ENCODE measurements at regions not wholly inside any gene's neighbourhood (a gene's known extent, or its start where the extent isn't known, plus 50 kb on each side); places are given as distances from the start of the nearest gene placed in this dataset.

- no peaks in the 10 kb centered on the region for H3K27me3 ChIP-seq
- ATAC-seq: no peak
- no peaks in the 10 kb centered on the region for H3K9me3 ChIP-seq
- H3K4me3 ChIP-seq: no peak overlapping the region
- no peaks in the 10 kb centered on the region for H3K4me1 ChIP-seq
- no peak for DNase-seq
- WGBS (ENCODE audit: insufficient coverage, low coverage, low lambda C conversion rate, missing lambda C conversion rate): 95% methylated on average over 3 of the region's 3 CpGs
- no peak for TF ChIP-seq CTCF (IDR thresholded peaks at IDR 0.05)
- TF ChIP-seq POLR2A (IDR thresholded peaks at IDR 0.05): no peak
- intact Hi-C loops (cut with DNase I): no loop called here
- no peak overlapping the region for H3K27ac ChIP-seq
- no peaks in the 10 kb centered on the region for H3K36me3 ChIP-seq
These were observed 167.6 kb upstream of the SESN3 start for GRCh38 chr11:95398437-95399112.

- Histone ChIP-seq H3K36me3 (no peaks in the 10 kb centered on the region), H3K27me3 (no peaks in the 10 kb centered on the region), H3K4me1 (peaks cover 0 to 18% (median 8%) of the 10 kb centered on the region in 4 donors), H3K4me3 (no peak overlapping the region), H3K9me3 (no peaks in the 10 kb centered on the region), H3K27ac (no peak overlapping the region)
- WGBS (ENCODE audit: insufficient coverage, low coverage, low lambda C conversion rate, missing lambda C conversion rate): 100% methylated on average over 1 of the region's 1 CpG
- intact Hi-C loops (cut with DNase I): no loop called here
- ATAC-seq: no peak
- no peak for DNase-seq
- no peak for TF ChIP-seq POLR2A (IDR thresholded peaks at IDR 0.05)
These were observed 161.6 kb upstream of the SESN3 start for GRCh38 chr11:95392644-95393043.

- Histone ChIP-seq H3K36me3 (no peaks in the 10 kb centered on the region), H3K27me3 (no peaks in the 10 kb centered on the region), H3K4me3 (no peak overlapping the region), H3K27ac (peak overlapping the region in 1 of 3 donors; percentile 59), H3K4me1 (peaks cover 0 to 25% (median 10%) of the 10 kb centered on the region in 4 donors), H3K9me3 (no peaks in the 10 kb centered on the region)
- TF ChIP-seq CTCF (IDR thresholded peaks at IDR 0.05): no peak
- no peak for TF ChIP-seq POLR2A (IDR thresholded peaks at IDR 0.05)
- DNase-seq (no peak), ATAC-seq (peak; percentile 70 to 81 (median 74))
- intact Hi-C loops (cut with DNase I): no loop called here
- WGBS (ENCODE audit: insufficient coverage, low coverage, low lambda C conversion rate, missing lambda C conversion rate): 42% methylated on average over 1 of the region's 1 CpG
These were observed 158.4 kb upstream of the SESN3 start for GRCh38 chr11:95389427-95389826.

GRCh38 chr11:95388086-95388485, 157.1 kb upstream of the SESN3 start:
- intact Hi-C loops (cut with DNase I): no loop called here
- peak; percentile 67 to 86 (median 74) for ATAC-seq

More at GRCh38 chr11:95388086-95388485, 157.1 kb upstream of the SESN3 start:
- TF ChIP-seq CTCF (IDR thresholded peaks at IDR 0.05) (no peak), POLR2A (IDR thresholded peaks at IDR 0.05) (no peak)
- H3K9me3 ChIP-seq: no peaks in the 10 kb centered on the region
- no peak overlapping the region for H3K4me3 ChIP-seq
- H3K4me1 ChIP-seq: peaks cover 0 to 25% (median 10%) of the 10 kb centered on the region in 4 donors
- peak overlapping the region in 1 of 3 donors; percentile 59 for H3K27ac ChIP-seq
- H3K36me3 ChIP-seq: no peaks in the 10 kb centered on the region
- DNase-seq: no peak
- no peaks in the 10 kb centered on the region for H3K27me3 ChIP-seq
- 16% methylated on average over 6 of the region's 6 CpGs for WGBS (ENCODE audit: insufficient coverage, low coverage, low lambda C conversion rate, missing lambda C conversion rate)

Measured in right lobe of liver (tissue), 6 donors.